ENCODE measurements at regions not wholly inside any gene's neighbourhood (a gene's known extent, or its start where the extent isn't known, plus 50 kb on each side); places are given as distances from the start of the nearest gene placed in this dataset.

DNA sequence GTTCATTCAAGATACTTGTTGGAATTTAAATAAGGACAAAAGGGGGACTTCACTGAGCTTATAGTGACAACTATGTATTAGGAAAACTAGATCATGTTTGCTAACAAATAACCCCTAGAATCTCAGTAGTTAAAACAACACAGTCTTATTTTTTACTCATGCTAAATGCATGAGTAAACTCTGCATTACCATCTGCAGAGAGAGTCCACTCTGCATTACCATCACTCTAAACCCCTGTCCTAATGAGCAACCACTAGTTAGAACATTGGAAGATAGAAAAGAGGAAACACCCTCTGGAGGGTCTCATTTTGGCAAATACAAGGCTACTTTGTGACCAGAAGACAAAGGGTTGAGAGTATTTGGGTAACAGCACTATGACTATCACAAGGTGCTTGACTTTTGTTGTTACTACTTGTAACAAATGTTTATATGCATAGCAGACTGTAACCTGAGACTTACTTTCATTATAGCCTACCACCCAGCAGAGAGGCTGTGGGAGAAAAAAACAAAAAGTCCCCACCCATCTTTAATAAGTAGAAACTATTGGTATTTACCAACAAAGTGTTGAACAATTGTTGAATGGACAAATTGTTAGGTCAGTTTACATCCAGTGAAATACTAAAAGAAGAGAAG, 99.1 kb downstream of the OXSM start:
- TF ChIP-seq, protein P1, sequence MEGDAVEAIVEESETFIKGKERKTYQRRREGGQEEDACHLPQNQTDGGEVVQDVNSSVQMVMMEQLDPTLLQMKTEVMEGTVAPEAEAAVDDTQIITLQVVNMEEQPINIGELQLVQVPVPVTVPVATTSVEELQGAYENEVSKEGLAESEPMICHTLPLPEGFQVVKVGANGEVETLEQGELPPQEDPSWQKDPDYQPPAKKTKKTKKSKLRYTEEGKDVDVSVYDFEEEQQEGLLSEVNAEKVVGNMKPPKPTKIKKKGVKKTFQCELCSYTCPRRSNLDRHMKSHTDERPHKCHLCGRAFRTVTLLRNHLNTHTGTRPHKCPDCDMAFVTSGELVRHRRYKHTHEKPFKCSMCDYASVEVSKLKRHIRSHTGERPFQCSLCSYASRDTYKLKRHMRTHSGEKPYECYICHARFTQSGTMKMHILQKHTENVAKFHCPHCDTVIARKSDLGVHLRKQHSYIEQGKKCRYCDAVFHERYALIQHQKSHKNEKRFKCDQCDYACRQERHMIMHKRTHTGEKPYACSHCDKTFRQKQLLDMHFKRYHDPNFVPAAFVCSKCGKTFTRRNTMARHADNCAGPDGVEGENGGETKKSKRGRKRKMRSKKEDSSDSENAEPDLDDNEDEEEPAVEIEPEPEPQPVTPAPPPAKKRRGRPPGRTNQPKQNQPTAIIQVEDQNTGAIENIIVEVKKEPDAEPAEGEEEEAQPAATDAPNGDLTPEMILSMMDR (IDR thresholded peaks at IDR 0.05): no peak
- TF ChIP-seq EZH2 (IDR thresholded peaks at IDR 0.05) (no peak), EZH2phosphoT487 (IDR thresholded peaks at IDR 0.05) (no peak)
